Activated CD8-positive, alpha-beta T cell treated with anti-CD3 and anti-CD28 coated beads for 36 hours (primary cell): ENCODE measurements at regions not wholly inside any gene's neighbourhood (a gene's known extent, or its start where the extent isn't known, plus 50 kb on each side); places are given as distances from the start of the nearest gene placed in this dataset.

Source experiments
- ATAC-seq: fragments of 200-7000 bp; cut with Tn5 transposase; one replicate; pipeline ENCODE4 v1.10.0; 2021; ENCODE audit warnings: mild to moderate bottlenecking, moderate library complexity
- CTCF ChIA-PET: fragments of 350-600 bp; sonication (Branson Sonifier 250); formaldehyde crosslinking; loops from one replicate; lab custom pipeline; 2021; ENCODE audit warnings: antibody characterized with exemption; lab: Charles Lee
- POLR2A ChIA-PET: fragments of 350-600 bp; sonication (Branson Sonifier 250); formaldehyde crosslinking; loops from one replicate; lab custom pipeline; 2021; ENCODE audit warnings: antibody characterized with exemption; lab: Charles Lee
- DNase-seq: peaks from one replicate; pipeline ENCODE4 v3.0.0-alpha.2; 2020
- H3K27ac Mint-ChIP-seq: one replicate; pipeline ENCODE4 v1.8.0; 2021; ENCODE audit warnings: mild to moderate bottlenecking, mixed read lengths
- H3K27me3 Mint-ChIP-seq: one replicate; pipeline ENCODE4 v1.8.0; 2021; ENCODE audit warnings: mixed read lengths
- H3K36me3 Mint-ChIP-seq: one replicate; pipeline ENCODE4 v1.8.0; 2021; ENCODE audit warnings: low read depth, mixed read lengths
- H3K4me1 Mint-ChIP-seq: one replicate; pipeline ENCODE4 v1.8.0; 2021; ENCODE audit warnings: low read depth, mixed read lengths
- H3K4me3 Mint-ChIP-seq: one replicate; pipeline ENCODE4 v1.8.0; 2021; ENCODE audit warnings: mild to moderate bottlenecking, moderate library complexity, mixed read lengths
- H3K9me3 Mint-ChIP-seq: one replicate; pipeline ENCODE4 v1.8.0; 2021; ENCODE audit warnings: mixed read lengths
- intact Hi-C: fragments of 100-400 bp; cut with micrococcal nuclease; formaldehyde crosslinking; loops from one replicate; pipeline ENCODE4 v1.10.0; 2022
- TF ChIP-seq, protein P1 (sequence below): fragments of 200-600 bp; IDR thresholded peaks from one replicate; pipeline ENCODE4 v1.8.0; 2022; ENCODE audit warnings: antibody characterized with exemption, mild to moderate bottlenecking

DNA sequence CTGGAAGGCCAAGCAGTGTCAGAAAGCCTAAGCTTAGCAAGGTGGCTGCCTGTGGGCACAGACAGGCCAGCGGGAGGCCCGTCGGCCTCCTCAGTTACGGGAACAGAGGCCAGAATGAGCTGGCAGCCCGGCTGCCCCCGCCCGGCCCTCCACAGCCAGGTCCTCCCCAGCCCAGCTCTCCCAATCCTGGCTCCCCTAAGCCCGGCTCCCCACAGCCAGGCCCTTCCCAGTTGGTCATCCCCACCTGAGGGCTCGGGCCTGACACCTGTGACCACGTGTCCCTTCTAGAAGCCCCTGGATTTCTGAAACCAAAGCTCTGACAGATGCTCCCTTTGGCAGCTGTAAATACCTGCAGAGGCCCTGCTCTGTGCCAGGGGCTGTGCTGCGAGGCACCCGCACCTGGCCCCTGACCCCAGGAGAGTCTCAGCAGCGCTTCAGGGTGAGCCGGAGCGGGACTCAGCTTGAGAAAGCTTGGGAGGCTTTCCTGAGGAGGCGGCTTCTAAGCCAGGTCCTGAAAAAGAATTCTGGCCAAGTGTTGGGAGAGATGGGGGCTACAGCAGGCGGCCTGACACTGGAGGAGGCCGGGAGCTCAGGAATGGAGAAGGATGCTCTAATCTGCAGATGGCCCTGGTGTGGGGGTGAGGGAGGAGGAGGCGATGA is 80.4 kb upstream of the OLFM1 start:
- POLR2A ChIA-PET: no interaction called here
- DNase-seq (no peak), ATAC-seq (no peak)
- no peaks in the 10 kb centered on the region for H3K27me3 Mint-ChIP-seq
- no peak overlapping the region for H3K4me3 Mint-ChIP-seq
- H3K36me3 Mint-ChIP-seq: no peaks in the 10 kb centered on the region
- CTCF ChIA-PET: interaction anchor here (0.9 kb wide), 1 partner anchor 49 kb away, joined by 3 read pairs; no protein-coding TSS in a partner anchor
- no peak overlapping the region for H3K27ac Mint-ChIP-seq
- intact Hi-C loops: no loop called here
- H3K9me3 Mint-ChIP-seq: no peaks in the 10 kb centered on the region
- no peaks in the 10 kb centered on the region for H3K4me1 Mint-ChIP-seq
- TF ChIP-seq, protein P1, sequence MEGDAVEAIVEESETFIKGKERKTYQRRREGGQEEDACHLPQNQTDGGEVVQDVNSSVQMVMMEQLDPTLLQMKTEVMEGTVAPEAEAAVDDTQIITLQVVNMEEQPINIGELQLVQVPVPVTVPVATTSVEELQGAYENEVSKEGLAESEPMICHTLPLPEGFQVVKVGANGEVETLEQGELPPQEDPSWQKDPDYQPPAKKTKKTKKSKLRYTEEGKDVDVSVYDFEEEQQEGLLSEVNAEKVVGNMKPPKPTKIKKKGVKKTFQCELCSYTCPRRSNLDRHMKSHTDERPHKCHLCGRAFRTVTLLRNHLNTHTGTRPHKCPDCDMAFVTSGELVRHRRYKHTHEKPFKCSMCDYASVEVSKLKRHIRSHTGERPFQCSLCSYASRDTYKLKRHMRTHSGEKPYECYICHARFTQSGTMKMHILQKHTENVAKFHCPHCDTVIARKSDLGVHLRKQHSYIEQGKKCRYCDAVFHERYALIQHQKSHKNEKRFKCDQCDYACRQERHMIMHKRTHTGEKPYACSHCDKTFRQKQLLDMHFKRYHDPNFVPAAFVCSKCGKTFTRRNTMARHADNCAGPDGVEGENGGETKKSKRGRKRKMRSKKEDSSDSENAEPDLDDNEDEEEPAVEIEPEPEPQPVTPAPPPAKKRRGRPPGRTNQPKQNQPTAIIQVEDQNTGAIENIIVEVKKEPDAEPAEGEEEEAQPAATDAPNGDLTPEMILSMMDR: no peak

DNA sequence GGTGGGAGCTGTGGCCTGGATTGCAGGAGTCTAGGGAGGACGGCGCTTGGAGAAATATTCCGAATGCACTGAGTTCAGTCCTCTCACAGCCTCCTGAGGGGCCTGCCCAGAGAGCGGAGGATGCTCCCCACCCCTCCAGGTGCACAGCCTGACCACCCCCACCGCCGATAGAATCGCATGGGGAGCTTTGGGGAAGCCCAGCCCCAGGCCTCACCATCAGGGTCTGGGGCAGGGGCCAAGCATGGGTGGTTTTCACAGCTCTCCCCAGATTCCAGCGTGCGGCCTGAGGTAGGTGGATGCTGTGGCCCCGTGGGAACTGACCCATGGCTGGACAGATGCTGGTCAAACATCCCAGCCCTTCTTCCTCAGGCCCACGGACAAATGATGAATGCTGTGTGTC is 79.9 kb upstream of the OLFM1 start:
- intact Hi-C loops: no loop called here
- Mint-ChIP-seq H3K9me3 (no peaks in the 10 kb centered on the region), H3K4me3 (no peak overlapping the region), H3K36me3 (no peaks in the 10 kb centered on the region), H3K27me3 (no peaks in the 10 kb centered on the region), H3K27ac (no peak overlapping the region), H3K4me1 (no peaks in the 10 kb centered on the region)
- TF ChIP-seq, protein P1: no peak
- CTCF ChIA-PET: no interaction called here
- ATAC-seq (no peak), DNase-seq (no peak)
- POLR2A ChIA-PET: no interaction called here

DNA sequence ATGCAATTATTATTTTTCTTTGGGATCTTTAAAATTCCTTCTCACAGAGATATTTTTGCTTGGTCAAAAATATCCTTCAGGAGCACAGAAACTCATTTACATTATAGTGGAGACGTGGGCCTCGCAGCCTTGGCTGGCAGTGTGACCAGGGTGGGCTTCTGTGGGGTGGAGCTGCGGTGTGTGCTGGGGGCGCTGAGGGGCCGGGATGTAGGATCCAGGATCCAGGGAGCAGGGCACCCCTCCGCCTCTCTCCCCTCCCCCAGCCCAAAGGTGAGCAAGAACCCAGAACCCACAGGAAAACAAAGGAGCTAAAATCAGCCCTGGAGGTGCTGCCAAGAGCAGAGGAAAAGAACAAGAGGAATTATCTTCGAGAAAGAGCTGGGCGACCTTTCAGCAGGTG is 79.1 kb upstream of the OLFM1 start:
- Mint-ChIP-seq H3K27me3 (no peaks in the 10 kb centered on the region), H3K4me1 (no peaks in the 10 kb centered on the region), H3K36me3 (no peaks in the 10 kb centered on the region), H3K27ac (no peak overlapping the region), H3K4me3 (no peak overlapping the region), H3K9me3 (no peaks in the 10 kb centered on the region)
- TF ChIP-seq, protein P1: no peak
- ChIA-PET CTCF (no interaction called here), POLR2A (no interaction called here)
- ATAC-seq: no peak
- no peak for DNase-seq
- intact Hi-C loops: no loop called here

- peaks cover 2% of the 10 kb centered on the region for H3K27me3 Mint-ChIP-seq
- ATAC-seq (no peak), DNase-seq (no peak)
- no peaks in the 10 kb centered on the region for H3K36me3 Mint-ChIP-seq
- H3K4me1 Mint-ChIP-seq: no peaks in the 10 kb centered on the region
- H3K9me3 Mint-ChIP-seq: no peaks in the 10 kb centered on the region
- H3K4me3 Mint-ChIP-seq: no peak overlapping the region
- H3K27ac Mint-ChIP-seq: no peak overlapping the region
- ChIA-PET CTCF (no interaction called here), POLR2A (no interaction called here)
- intact Hi-C loops: no loop called here
- TF ChIP-seq, protein P1: no peak
Measured at GRCh38 chr9:135009051-135009560, 78.4 kb upstream of the OLFM1 start.

- H3K9me3 Mint-ChIP-seq: no peaks in the 10 kb centered on the region
- TF ChIP-seq, protein P1: no peak
- CTCF ChIA-PET: no interaction called here
- H3K27ac Mint-ChIP-seq: no peak overlapping the region
- POLR2A ChIA-PET: interaction anchor here (0.6 kb wide), 1 partner anchor 100 kb away, joined by 3 read pairs; no protein-coding TSS in a partner anchor
- no peak overlapping the region for H3K4me3 Mint-ChIP-seq
- peaks cover 2% of the 10 kb centered on the region for H3K27me3 Mint-ChIP-seq
- intact Hi-C loops: no loop called here
- no peaks in the 10 kb centered on the region for H3K4me1 Mint-ChIP-seq
- no peaks in the 10 kb centered on the region for H3K36me3 Mint-ChIP-seq
- no peak for ATAC-seq
- DNase-seq: no peak
Measured at GRCh38 chr9:135009794-135010585, 77.5 kb upstream of the OLFM1 start.
